ENCODE measurements at regions not wholly inside any gene's neighbourhood (a gene's known extent, or its start where the extent isn't known, plus 50 kb on each side); places are given as distances from the start of the nearest gene placed in this dataset.

GRCh38 chr4:12770351-12770750 lies 713.8 kb downstream of the RAB28 start:
- Histone ChIP-seq H2BK120ac (ENCODE audit: low read depth, low read length) (no peak overlapping the region), H2AK9ac (replicated peaks; ENCODE audit: low read depth, low read length, poor library complexity) (no peak overlapping the region), H4K5ac (ENCODE audit: low read depth, low read length) (no peak overlapping the region), H2AK5ac (ENCODE audit: low read depth, low read length) (no peak overlapping the region), H4K91ac (ENCODE audit: insufficient read depth, low read depth, low read length) (no peak overlapping the region), H2AFZ (replicated peaks; ENCODE audit: low read length, poor library complexity) (no peak overlapping the region), H2BK20ac (ENCODE audit: low read depth, low read length) (no peak overlapping the region), H4K8ac (ENCODE audit: low read depth in 2 of 2, low read length in 2 of 2) (no peak overlapping the region), H3K27me3 (ENCODE audit: control insufficient read depth, insufficient read depth, low read length) (no peaks in the 10 kb centered on the region), H4K20me1 (ENCODE audit: insufficient read depth, low read length) (no peaks in the 10 kb centered on the region), H3K4me1 (ENCODE audit: control insufficient read depth, insufficient read depth, low read length) (no peaks in the 10 kb centered on the region), H3K27ac (ENCODE audit: insufficient read depth, low read length) (no peak overlapping the region), H3K4me2 (ENCODE audit: low read depth, low read length) (no peak overlapping the region), H3K18ac (ENCODE audit: low read depth, low read length) (no peak overlapping the region), H3K36me3 (ENCODE audit: control insufficient read depth, insufficient read depth, low read length) (no peaks in the 10 kb centered on the region), H3K14ac (replicated peaks; ENCODE audit: low read depth, low read length) (no peak overlapping the region), H3K9me3 (ENCODE audit: control insufficient read depth, insufficient read depth, low read length) (peaks cover 6% of the 10 kb centered on the region), H2BK5ac (ENCODE audit: low read depth, low read length, poor library complexity, severe bottlenecking) (no peak overlapping the region), H3K56ac (ENCODE audit: extremely low read depth, insufficient read depth, low read length) (no peak overlapping the region), H3K4ac (ENCODE audit: low read depth, low read length) (no peak overlapping the region), H3K9ac (ENCODE audit: low read depth, low read length) (no peak overlapping the region), H2BK15ac (ENCODE audit: low read depth, low read length) (no peak overlapping the region), H3K23ac (ENCODE audit: low read depth, low read length) (no peak overlapping the region), H3K4me3 (ENCODE audit: insufficient read depth, low read depth, low read length) (no peak overlapping the region), H3K79me1 (ENCODE audit: low read depth in 1 of 2, low read length in 2 of 2) (no peaks in the 10 kb centered on the region), H3K9me1 (ENCODE audit: insufficient read depth, low read length) (no peaks in the 10 kb centered on the region)
- ChIA-PET CTCF (no interaction called here), POLR2A (ENCODE audit: unreplicated experiment) (no interaction called here)
- ATAC-seq (ENCODE audit: low read depth): no peak
- BruUV-seq (replicated peaks): no TSS peak
- WGBS, 2 experiments (ENCODE audit: extremely low coverage in 2 of 2, insufficient read length in 1 of 2): no CpG with 5 or more reads among the region's 2 CpGs
- TF ChIP-seq RCOR1 (IDR thresholded peaks at IDR 0.05; ENCODE audit: insufficient replicate concordance, low read length) (no peak), CTCF (conservative IDR thresholded peaks at IDR 0.05; ENCODE audit: low read depth, low read length) (no peak), FOS (IDR thresholded peaks at IDR 0.05; ENCODE audit: low read depth, low read length) (no peak), MAZ (IDR thresholded peaks at IDR 0.05; ENCODE audit: borderline replicate concordance, low read depth, low read length) (no peak), USF2 (IDR thresholded peaks at IDR 0.05; ENCODE audit: low read depth, low read length) (no peak), SMC3 (IDR thresholded peaks at IDR 0.05; ENCODE audit: low read depth, low read length) (no peak), CHD1 (IDR thresholded peaks at IDR 0.05; ENCODE audit: low read depth, low read length) (no peak), CEBPB (IDR thresholded peaks at IDR 0.05; ENCODE audit: low read depth, low read length) (no peak), BHLHE40 (IDR thresholded peaks at IDR 0.05; ENCODE audit: low read depth, low read length) (no peak), RAD21 (IDR thresholded peaks at IDR 0.05; ENCODE audit: low read length) (no peak), ELK1 (IDR thresholded peaks at IDR 0.05; ENCODE audit: borderline replicate concordance, low read depth, low read length) (no peak), MAFK (IDR thresholded peaks at IDR 0.05; ENCODE audit: low read depth, low read length) (no peak), MXI1 (IDR thresholded peaks at IDR 0.05; ENCODE audit: borderline replicate concordance, low read depth, low read length) (no peak), NFE2L2 (IDR thresholded peaks at IDR 0.05; ENCODE audit: low read depth, low read length) (no peak), POLR2A (IDR thresholded peaks at IDR 0.05; ENCODE audit: low read depth, low read length) (no peak), RFX5 (IDR thresholded peaks at IDR 0.05; ENCODE audit: low read depth, low read length) (no peak)
- dilution Hi-C loops (cut with HindIII; ENCODE audit: low sequenced_read_pairs, unreplicated experiment) (no loop called here), intact Hi-C loops (cut with micrococcal nuclease) (no loop called here), in situ Hi-C loops (cut with MboI; ENCODE audit: low sequenced_read_pairs) (no loop called here)
- no peak for DNase-seq
